Neural cell (in vitro differentiated cells): ENCODE measurements at regions not wholly inside any gene's neighbourhood (a gene's known extent, or its start where the extent isn't known, plus 50 kb on each side); places are given as distances from the start of the nearest gene placed in this dataset.

Experiments used
- H2AFZ ChIP-seq: fragments of 200-600, 300-800 bp; sonication (generic), shearing (Covaris generic); 2 replicates; pipeline ENCODE4 v1.6.0; 2014; ENCODE audit warnings: low read depth, mild to moderate bottlenecking, antibody characterized with exemption, low read length, moderate library complexity
- H3F3A ChIP-seq: fragments of 200-600 bp; shearing (Covaris generic); 2 replicates; pipeline ENCODE4 v1.6.1; 2016; ENCODE audit warnings: mild to moderate bottlenecking, moderate library complexity, mixed read lengths, antibody characterized with exemption, low read length; ENCODE audit not compliant: insufficient read depth, poor library complexity, severe bottlenecking
- H3K27ac ChIP-seq: fragments of 200-600, 300-800 bp; sonication (generic), shearing (Covaris generic); 2 replicates; pipeline ENCODE4 v1.5.1; 2014; ENCODE audit warnings: mild to moderate bottlenecking, low read length, moderate library complexity
- H3K27me3 ChIP-seq: fragments of 300-800, 200-600 bp; sonication (generic), shearing (Covaris generic); 2 replicates; pipeline ENCODE4 v1.6.0; 2014; ENCODE audit warnings: mild to moderate bottlenecking, low read depth, low read length, moderate library complexity; ENCODE audit not compliant: insufficient read depth
- H3K36me3 ChIP-seq: fragments of 300-800, 200-600 bp; sonication (generic), shearing (Covaris generic); 2 replicates; pipeline ENCODE4 v1.5.1; 2014; ENCODE audit warnings: mild to moderate bottlenecking, antibody characterized with exemption, low read length, moderate library complexity; ENCODE audit not compliant: insufficient read depth
- H3K4me2 ChIP-seq: fragments of 300-800, 200-600 bp; sonication (generic), shearing (Covaris generic); 2 replicates; pipeline ENCODE4 v1.6.0; 2014; ENCODE audit warnings: mild to moderate bottlenecking, low read length
- H3K4me3 ChIP-seq: fragments of 300-800, 200-600 bp; sonication (generic), shearing (Covaris generic); 2 replicates; pipeline ENCODE4 v1.5.1; 2014; ENCODE audit warnings: mild to moderate bottlenecking, low read length, moderate library complexity
- H3K79me2 ChIP-seq: fragments of 200-600 bp; shearing (Covaris generic); replicated peaks from 2 replicates; pipeline ENCODE4 v1.6.0; 2014; ENCODE audit warnings: mild to moderate bottlenecking, low read length, moderate library complexity; ENCODE audit not compliant: insufficient read depth
- H3K9ac ChIP-seq: fragments of 300-800, 200-600 bp; sonication (generic), shearing (Covaris generic); 2 replicates; pipeline ENCODE4 v1.6.1; 2016; ENCODE audit warnings: mild to moderate bottlenecking, low read length, mixed read lengths
- H3K9me2 ChIP-seq: fragments of 200-600 bp; shearing (Covaris generic); 2 replicates; pipeline ENCODE4 v1.6.1; 2016; ENCODE audit warnings: mild to moderate bottlenecking, low read length, mixed read lengths; ENCODE audit not compliant: insufficient read depth
- H3K9me3 ChIP-seq: fragments of 200-600, 300-800 bp; sonication (generic), shearing (Covaris generic); 2 replicates; pipeline ENCODE4 v1.6.1; 2016; ENCODE audit warnings: mild to moderate bottlenecking, mixed run types, low read length, moderate library complexity, mixed read lengths
- H4K20me1 ChIP-seq: fragments of 200-600 bp; shearing (Covaris generic); 2 replicates; pipeline ENCODE4 v1.6.1; 2016; ENCODE audit warnings: mild to moderate bottlenecking, mixed run types; ENCODE audit not compliant: insufficient read depth
- CTCF ChIP-seq: fragments of 450-650 bp; IDR thresholded peaks from 2 replicates; pipeline ENCODE4 v1.5.1; 2014; ENCODE audit warnings: antibody characterized with exemption, mild to moderate bottlenecking, moderate library complexity; ENCODE audit not compliant: poor library complexity, severe bottlenecking
- EP300 ChIP-seq: fragments of 450-650 bp; conservative IDR thresholded peaks from 2 replicates; pipeline ENCODE4 v1.6.1; 2014; ENCODE audit warnings: antibody characterized with exemption, mild to moderate bottlenecking, moderate library complexity; ENCODE audit not compliant: poor library complexity, severe bottlenecking
- EZH2 ChIP-seq: fragments of 200-600, 300-800 bp; shearing (Covaris generic), sonication (generic); IDR thresholded peaks from 2 replicates; pipeline ENCODE4 v1.6.1; 2014; ENCODE audit warnings: antibody characterized with exemption, low read length, borderline replicate concordance, mild to moderate bottlenecking; ENCODE audit not compliant: insufficient read depth, poor library complexity, severe bottlenecking
- MXI1 ChIP-seq: fragments of 450-650 bp; conservative IDR thresholded peaks from 2 replicates; pipeline ENCODE4 v1.6.1; 2014; ENCODE audit warnings: antibody characterized with exemption, mild to moderate bottlenecking; ENCODE audit not compliant: poor library complexity, severe bottlenecking
- POLR2AphosphoS5 ChIP-seq: IDR thresholded peaks from 2 replicates; pipeline ENCODE4 v1.6.1; 2012
- RAD21 ChIP-seq: fragments of 450-650 bp; conservative IDR thresholded peaks from 2 replicates; pipeline ENCODE4 v1.6.1; 2014; ENCODE audit warnings: antibody characterized with exemption, mild to moderate bottlenecking, moderate library complexity
- REST ChIP-seq: IDR thresholded peaks from 2 replicates; pipeline ENCODE4 v1.6.1; 2012; ENCODE audit warnings: borderline replicate concordance
- SMC3 ChIP-seq: fragments of 450-650 bp; conservative IDR thresholded peaks from 2 replicates; pipeline ENCODE4 v1.6.1; 2014; ENCODE audit warnings: antibody characterized with exemption, mild to moderate bottlenecking, moderate library complexity; ENCODE audit not compliant: poor library complexity
- TAF1 ChIP-seq: IDR thresholded peaks from 2 replicates; pipeline ENCODE4 v1.6.1; 2012; ENCODE audit warnings: low read depth

GRCh38 chr1:185438936-185439335 lies 121.9 kb upstream of the IVNS1ABP start:
- Histone ChIP-seq H3K27me3 (no peaks in the 10 kb centered on the region), H3K9ac (no peak overlapping the region), H3K4me2 (no peak overlapping the region), H3K36me3 (no peaks in the 10 kb centered on the region), H3K9me2 (no peaks in the 10 kb centered on the region), H3K4me3 (no peak overlapping the region), H3F3A (no peaks in the 10 kb centered on the region), H3K9me3 (no peaks in the 10 kb centered on the region), H2AFZ (no peak overlapping the region), H3K27ac (peak overlapping the region; percentile 68), H4K20me1 (no peaks in the 10 kb centered on the region), H3K79me2 (no peaks in the 10 kb centered on the region)
- TF ChIP-seq CTCF (no peak), TAF1 (no peak), EZH2 (no peak), MXI1 (no peak), RAD21 (no peak), REST (no peak)

- no peak overlapping the region for H3K4me2 ChIP-seq
- H3F3A ChIP-seq: no peaks in the 10 kb centered on the region
- TF ChIP-seq SMC3 (no peak), POLR2AphosphoS5 (no peak), REST (no peak), MXI1 (no peak), RAD21 (no peak), EP300 (no peak), CTCF (no peak), TAF1 (no peak), EZH2 (no peak)
- H3K9me3 ChIP-seq: no peaks in the 10 kb centered on the region
- no peaks in the 10 kb centered on the region for H4K20me1 ChIP-seq
- H3K9ac ChIP-seq: no peak overlapping the region
- H3K27me3 ChIP-seq: no peaks in the 10 kb centered on the region
- H3K79me2 ChIP-seq: no peaks in the 10 kb centered on the region
- H3K27ac ChIP-seq: no peak overlapping the region
- H3K4me3 ChIP-seq: no peak overlapping the region
- no peaks in the 10 kb centered on the region for H3K36me3 ChIP-seq
- H3K9me2 ChIP-seq: no peaks in the 10 kb centered on the region
- no peak overlapping the region for H2AFZ ChIP-seq
Observed at GRCh38 chr1:185435696-185436379, 118.8 kb upstream of the IVNS1ABP start.
